ENCODE measurements at regions not wholly inside any gene's neighbourhood (a gene's known extent, or its start where the extent isn't known, plus 50 kb on each side); places are given as distances from the start of the nearest gene placed in this dataset.

DNA sequence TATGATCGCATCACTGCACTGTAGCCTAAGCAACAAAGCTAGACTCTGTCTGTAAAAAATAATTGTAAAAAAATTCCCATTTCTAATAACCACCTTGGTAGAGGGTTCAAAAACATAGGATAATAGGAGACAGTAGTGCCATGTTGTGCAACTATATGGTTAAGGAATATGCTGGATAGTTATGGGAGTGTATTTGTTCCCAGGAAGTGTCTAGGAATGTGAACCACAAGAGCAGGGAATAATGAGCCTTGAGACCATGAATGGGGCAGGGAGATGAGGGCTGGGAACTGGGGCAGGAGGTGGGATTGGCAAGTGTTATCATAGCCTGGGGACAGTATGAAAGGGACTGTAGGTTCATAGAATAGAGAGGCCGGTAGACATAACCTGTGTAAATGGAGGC is 50.4 kb downstream of the RUSC2 start:
- DNase-seq, result no peak

DNA sequence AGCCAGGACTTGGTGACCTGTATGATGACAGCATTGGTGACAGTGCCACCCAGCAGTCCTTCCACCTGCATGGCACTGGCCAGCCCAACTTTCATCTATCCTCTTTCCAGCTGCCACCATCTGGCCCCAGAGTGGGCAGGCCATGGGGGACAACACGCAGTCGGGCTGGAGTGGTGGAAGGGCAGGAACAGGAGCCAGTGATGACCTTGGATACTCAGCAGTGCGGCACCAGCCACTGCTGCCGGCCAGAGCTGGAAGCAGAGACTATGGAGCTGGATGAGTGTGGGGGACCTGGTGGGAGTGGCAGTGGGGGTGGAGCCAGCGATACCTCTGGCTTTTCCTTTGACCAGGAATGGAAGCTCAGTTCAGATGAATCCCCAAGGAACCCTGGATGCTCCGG is 56.9 kb downstream of the RUSC2 start:
- DNase-seq, result no peak

DNA sequence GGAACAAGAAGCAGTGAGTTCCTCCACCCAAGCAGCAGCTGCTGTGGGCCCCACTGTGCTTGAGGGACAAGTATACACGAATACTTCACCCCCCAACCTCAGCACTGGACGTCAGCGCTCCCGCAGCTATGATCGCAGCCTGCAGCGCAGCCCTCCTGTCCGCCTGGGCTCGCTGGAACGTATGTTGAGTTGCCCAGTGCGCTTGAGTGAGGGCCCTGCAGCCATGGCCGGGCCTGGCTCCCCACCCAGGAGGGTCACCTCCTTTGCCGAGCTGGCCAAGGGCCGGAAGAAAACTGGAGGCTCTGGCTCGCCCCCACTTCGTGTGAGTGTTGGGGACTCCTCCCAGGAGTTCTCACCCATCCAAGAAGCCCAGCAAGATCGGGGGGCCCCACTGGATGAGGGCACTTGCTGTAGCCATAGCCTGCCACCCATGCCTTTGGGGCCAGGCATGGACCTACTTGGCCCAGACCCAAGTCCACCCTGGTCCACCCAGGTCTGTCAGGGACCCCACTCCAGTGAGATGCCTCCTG is 57.1 kb upstream of the TESK1 start:
- DNase-seq, result no peak

DNA sequence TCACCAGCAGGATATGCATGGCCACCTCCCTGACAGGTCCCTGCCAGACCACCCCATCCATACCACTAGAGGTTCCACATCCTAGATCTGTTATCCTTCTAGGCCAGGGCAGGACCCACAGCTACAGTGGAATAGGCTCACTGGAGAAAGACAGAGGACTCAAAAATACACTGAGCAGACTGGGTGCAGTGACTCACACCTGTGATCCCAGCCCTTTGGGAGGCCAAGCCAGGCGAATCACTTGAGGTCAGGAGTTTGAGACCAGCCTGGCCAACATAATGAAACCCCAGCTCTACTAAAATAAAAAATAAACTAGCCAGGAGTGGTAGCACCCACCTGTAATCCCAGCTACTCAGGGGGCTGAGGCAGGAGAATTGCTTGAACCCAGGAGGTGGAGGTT is 56.5 kb upstream of the TESK1 start:
- DNase-seq, result no peak

DNA sequence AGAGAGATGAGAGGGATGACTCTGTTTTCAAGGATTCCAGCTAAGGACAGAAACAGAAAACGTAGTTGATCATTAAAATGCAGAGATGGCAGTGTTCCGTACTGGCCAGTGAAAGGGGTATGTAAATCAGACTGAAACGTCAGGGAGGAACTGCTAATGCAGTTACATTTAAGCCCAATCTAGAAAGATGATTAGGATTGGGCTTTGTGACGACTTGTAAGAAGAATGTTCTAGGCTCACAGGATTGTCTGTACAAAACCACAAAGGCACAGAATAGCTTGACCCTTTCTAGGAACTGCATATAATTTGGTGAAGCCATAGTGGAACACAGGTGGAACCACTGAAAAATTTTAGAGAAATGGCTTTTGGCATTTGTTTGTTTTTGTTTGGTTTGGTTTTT is 55.6 kb upstream of the TESK1 start:
- DNase-seq, result no peak

DNA sequence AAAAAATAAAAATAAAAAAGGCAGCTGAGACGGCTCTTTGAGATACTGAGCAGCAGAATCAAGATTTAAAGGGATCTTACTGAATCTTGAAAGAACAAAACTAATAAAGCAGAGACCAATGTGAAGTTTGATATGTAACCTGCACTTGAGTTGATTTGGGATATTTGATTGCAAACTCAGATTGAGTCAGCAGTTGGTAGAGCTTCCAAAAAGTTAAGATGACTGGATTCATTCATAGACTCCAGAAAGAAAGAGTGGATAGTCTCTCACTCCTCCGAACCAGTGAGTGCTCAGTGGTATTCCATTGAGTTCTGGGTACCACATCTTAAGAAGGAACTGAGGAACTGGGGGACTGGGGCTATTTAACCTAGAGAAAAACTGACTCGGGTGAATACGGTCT is 52.7 kb upstream of the TESK1 start:
- DNase-seq, result no peak

DNA sequence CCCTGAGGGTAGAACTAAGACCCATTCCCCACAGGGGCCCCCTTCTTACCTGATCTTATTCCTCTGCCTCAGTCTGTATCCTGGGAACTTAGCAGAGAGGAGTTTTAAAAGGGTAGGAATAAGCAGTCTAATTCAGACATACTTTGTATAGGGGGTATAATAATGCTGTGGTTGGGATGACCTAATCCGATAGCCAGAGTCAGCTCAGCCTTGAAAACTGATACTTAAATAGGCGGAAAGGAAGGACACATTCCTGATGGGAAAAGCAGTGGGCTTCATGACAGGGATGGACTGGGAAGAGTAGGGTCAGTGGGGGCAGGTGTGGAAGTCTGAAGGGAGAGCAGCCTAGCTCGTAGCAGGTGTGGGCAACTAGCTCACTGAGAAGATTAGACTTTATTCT is 52.2 kb upstream of the TESK1 start:
- no peak for DNase-seq

DNA sequence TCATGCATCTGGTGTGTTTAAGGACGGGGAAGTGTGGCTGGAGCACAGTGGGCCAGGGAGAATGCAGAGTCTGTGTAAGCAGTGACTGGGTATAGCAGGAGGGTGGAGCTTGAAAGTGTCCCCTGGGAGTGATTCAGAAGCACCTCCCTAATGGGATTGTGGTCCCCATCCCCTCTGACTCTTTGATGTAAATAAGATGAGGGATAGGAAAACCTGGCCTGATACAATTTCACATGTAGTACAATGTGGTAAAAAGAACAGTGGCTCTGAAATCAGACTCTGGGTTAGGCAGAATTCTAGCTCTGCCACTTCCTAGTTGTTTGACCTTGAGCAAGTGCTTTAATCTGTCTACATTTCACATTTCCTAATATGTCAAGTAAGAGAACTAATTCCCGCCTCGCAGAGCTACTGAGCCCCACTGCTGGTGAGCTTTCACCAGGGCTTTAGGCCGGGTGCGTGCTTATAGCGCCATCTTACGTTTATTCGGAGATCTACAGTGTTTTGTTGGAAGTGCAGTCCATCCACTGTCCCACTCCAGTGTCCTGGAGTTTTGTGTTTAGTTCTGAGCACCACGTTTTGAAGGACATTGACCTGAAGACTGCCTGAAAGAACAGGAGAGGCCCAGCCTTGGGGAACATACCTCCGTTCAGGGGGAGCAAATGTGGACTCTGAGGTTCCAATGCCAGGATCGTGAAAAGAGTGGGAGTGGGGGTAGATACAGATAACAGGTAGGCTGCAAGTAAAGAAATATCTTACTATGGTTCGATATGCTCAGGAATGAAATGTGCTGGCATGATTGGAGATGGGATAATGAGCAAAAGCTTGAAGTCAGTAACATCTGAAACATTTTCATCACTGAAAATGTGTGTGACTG is 51.2 kb upstream of the TESK1 start:
- DNase-seq, result peak; percentile 86 to 88

DNA sequence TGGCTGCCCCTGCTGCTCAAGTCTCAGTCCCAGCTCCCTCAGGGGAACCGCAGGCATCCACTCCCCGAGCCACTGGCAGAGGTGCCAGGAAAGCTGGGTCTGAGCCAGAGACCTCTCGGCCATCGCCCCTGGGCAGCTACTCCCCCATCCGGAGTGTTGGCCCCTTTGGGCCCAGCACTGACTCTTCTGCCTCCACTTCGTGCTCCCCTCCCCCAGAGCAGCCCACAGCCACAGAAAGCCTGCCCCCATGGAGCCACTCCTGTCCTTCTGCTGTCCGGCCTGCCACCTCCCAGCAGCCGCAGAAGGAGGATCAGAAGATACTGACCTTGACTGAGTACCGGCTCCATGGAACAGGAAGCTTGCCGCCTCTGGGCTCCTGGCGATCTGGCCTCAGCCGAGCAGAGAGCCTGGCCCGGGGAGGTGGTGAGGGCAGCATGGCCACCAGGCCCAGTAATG is 49.8 kb upstream of the TESK1 start:
- DNase-seq, result no peak

All from AML-193 (cell line).